Thyroid gland (tissue), 4 donors: ENCODE measurements at regions not wholly inside any gene's neighbourhood (a gene's known extent, or its start where the extent isn't known, plus 50 kb on each side); places are given as distances from the start of the nearest gene placed in this dataset.

ENCODE experiments used
- DNase-seq, 2 donors: peaks; one replicate each; pipeline ENCODE4 v3.0.0-alpha.2; 2019
- H3K27ac ChIP-seq, 3 donors: fragments of 200-600 bp; sonication (generic); 1 replicate in 2 of 3; 2 replicates in 1 of 3; pipeline ENCODE4 v1.5.1; 2016 to 2019; ENCODE audit warnings: mild to moderate bottlenecking in 1 of 3, moderate library complexity in 1 of 3
- H3K27me3 ChIP-seq: fragments of 200-600 bp; sonication (generic); one replicate; pipeline ENCODE4 v1.5.1; 2019
- H3K36me3 ChIP-seq, 2 donors: fragments of 200-600 bp; sonication (generic); one replicate each; pipeline ENCODE4 v1.5.1; 2016 to 2019
- H3K4me1 ChIP-seq, 2 donors: fragments of 200-600 bp; sonication (generic); one replicate each; pipeline ENCODE4 v1.5.1; 2017 to 2019
- H3K4me3 ChIP-seq, 3 donors: fragments of 200-600 bp; sonication (generic); replicated peaks in 1 of 3; 1 replicate in 2 of 3; 2 replicates in 1 of 3; pipeline ENCODE4 v1.5.1; 2016; ENCODE audit warnings: mild to moderate bottlenecking in 1 of 3
- H3K9me3 ChIP-seq: fragments of 200-600 bp; sonication (generic); one replicate; pipeline ENCODE4 v1.5.1; 2017
- CTCF ChIP-seq, 6 experiments: fragments of 200-600 bp in 3 of 6; fragments of 450-650 bp in 3 of 6; sonication (generic) in 3 of 6; IDR thresholded peaks; one replicate each; pipeline ENCODE4 v1.5.1; 2016 to 2019; ENCODE audit warnings: antibody characterized with exemption in 6 of 6, mild to moderate bottlenecking in 2 of 6, inconsistent platforms in 1 of 6, moderate library complexity in 1 of 6
- POLR2A ChIP-seq, 2 donors: fragments of 450-650 bp; IDR thresholded peaks; one replicate each; pipeline ENCODE4 v1.6.1; 2017; ENCODE audit warnings: antibody characterized with exemption in 2 of 2, mild to moderate bottlenecking in 2 of 2, moderate library complexity in 1 of 2
- WGBS, 2 donors: methylation state at CpG; one replicate each; pipeline ENCODE4 v1.1.5; 2017; 5-methylcytosine and 5-hydroxymethylcytosine counted together
- intact Hi-C: fragments of 100-400 bp; cut with DNase I; formaldehyde crosslinking; loops from one replicate; pipeline ENCODE4 v1.15.1; 2023

DNA sequence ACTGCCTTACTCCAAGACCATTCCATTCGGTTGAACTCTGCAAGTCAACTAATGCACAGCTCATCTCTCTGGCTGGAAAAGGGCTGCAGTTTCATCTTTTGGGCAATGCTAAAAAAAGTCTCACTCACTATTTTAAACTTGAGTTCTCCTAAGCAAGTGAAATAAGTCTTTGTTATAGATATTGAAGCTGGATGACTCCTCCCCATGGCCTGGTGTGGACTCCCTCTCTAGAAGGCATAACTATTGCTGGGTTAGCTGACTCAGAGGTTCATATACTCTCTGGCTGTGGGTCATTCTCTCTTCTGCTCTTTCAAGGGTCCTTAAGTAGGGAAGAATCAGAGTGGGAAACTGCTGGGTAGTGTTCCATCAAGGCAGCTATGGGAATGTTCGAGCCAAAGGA, 88.0 kb downstream of the XCL2 start:
- no peak overlapping the region for H3K27ac ChIP-seq
- no peaks in the 10 kb centered on the region for H3K4me1 ChIP-seq
- TF ChIP-seq CTCF (IDR thresholded peaks at IDR 0.05) (no peak), POLR2A (IDR thresholded peaks at IDR 0.05) (no peak)
- no peaks in the 10 kb centered on the region for H3K27me3 ChIP-seq
- 95 to 100% methylated on average over 2 of the region's 2 CpGs for whole genome bisulfite sequencing, 2 donors
- H3K9me3 ChIP-seq: no peaks in the 10 kb centered on the region
- intact Hi-C loops: no loop called here
- no peak overlapping the region for H3K4me3 ChIP-seq
- no peaks in the 10 kb centered on the region for H3K36me3 ChIP-seq
- DNase-seq: no peak

DNA sequence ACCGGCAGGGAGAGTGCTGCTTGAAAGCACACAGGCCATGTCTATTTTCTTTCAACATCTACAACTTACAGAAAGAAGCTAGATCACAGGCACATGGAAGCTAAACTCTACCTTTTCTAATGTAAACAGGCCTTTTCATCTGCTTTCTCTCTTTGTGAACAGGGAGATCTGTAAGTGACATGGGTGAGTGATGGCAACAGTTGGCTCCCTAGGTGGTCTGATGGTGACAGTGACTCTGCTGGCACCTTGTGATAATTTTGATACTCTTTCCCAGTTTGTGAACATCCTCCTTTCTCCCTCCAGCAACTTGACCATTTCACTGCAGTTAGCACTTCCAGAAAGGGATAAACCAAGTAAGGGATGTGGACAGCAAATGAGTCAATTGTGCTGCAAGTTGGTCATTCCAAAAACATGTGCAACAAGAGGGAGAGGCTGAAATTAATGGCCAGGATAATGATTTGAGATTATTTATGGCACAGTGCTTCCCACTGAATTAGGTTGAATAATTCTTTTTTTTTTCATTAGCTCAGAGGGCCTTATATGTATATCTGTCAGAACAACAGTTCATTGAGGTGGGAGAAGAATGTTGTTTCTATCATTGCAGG, 89.5 kb downstream of the XCL2 start:
- no peak overlapping the region for H3K4me3 ChIP-seq
- H3K9me3 ChIP-seq: no peaks in the 10 kb centered on the region
- H3K36me3 ChIP-seq: no peaks in the 10 kb centered on the region
- no peaks in the 10 kb centered on the region for H3K4me1 ChIP-seq
- H3K27me3 ChIP-seq: no peaks in the 10 kb centered on the region
- no peak for DNase-seq
- H3K27ac ChIP-seq: no peak overlapping the region
- 38 to 56% methylated on average over 1 of the region's 1 CpG for WGBS, 2 donors
- TF ChIP-seq CTCF (IDR thresholded peaks at IDR 0.05) (no peak), POLR2A (IDR thresholded peaks at IDR 0.05) (no peak)
- intact Hi-C loops: no loop called here

- H3K36me3 ChIP-seq: no peaks in the 10 kb centered on the region
- TF ChIP-seq CTCF (IDR thresholded peaks at IDR 0.05) (no peak), POLR2A (IDR thresholded peaks at IDR 0.05) (no peak)
- no peaks in the 10 kb centered on the region for H3K9me3 ChIP-seq
- no peak overlapping the region for H3K27ac ChIP-seq
- H3K27me3 ChIP-seq: no peaks in the 10 kb centered on the region
- intact Hi-C loops: no loop called here
- H3K4me1 ChIP-seq: no peaks in the 10 kb centered on the region
- WGBS, 2 donors: 89 to 92% methylated on average over 4 of the region's 4 CpGs
- H3K4me3 ChIP-seq: no peak overlapping the region
- no peak for DNase-seq
Observed at GRCh38 chr1:168453056-168453455, 90.7 kb downstream of the XCL2 start.

- Histone ChIP-seq H3K4me3 (no peak overlapping the region), H3K36me3 (no peaks in the 10 kb centered on the region), H3K9me3 (no peaks in the 10 kb centered on the region), H3K27me3 (no peaks in the 10 kb centered on the region), H3K4me1 (no peaks in the 10 kb centered on the region), H3K27ac (no peak overlapping the region)
- no peak for TF ChIP-seq CTCF (IDR thresholded peaks at IDR 0.05)
- no peak for TF ChIP-seq POLR2A (IDR thresholded peaks at IDR 0.05)
- intact Hi-C loops: no loop called here
- no peak for DNase-seq
- 64% methylated on average over 1 of the region's 1 CpG for WGBS, 2 donors
Observed at GRCh38 chr1:168452329-168452728, 91.5 kb downstream of the XCL2 start.

DNA sequence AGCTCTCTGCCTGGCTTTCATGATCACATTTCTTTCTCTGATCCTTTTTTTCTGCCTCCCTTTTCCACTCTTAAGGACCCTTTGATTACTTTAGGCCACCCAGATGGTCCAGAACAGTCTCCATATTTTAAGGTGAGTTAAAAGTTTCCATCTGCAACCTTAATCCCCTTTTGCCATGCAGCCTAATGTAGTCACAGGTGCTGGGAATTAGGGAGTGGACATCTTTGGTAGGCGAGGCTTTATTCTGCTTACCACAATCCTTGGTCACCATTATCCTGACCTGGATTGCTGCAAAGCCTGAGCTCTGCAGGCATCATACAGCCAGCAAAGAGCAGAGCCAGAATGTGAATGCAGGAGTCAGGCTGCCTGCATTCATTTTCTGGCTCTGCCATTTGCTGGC, 95.9 kb downstream of the XCL2 start:
- Histone ChIP-seq H3K27me3 (no peaks in the 10 kb centered on the region), H3K4me1 (no peaks in the 10 kb centered on the region), H3K9me3 (no peaks in the 10 kb centered on the region), H3K36me3 (no peaks in the 10 kb centered on the region), H3K27ac (no peak overlapping the region), H3K4me3 (no peak overlapping the region)
- DNase-seq: no peak
- TF ChIP-seq CTCF (IDR thresholded peaks at IDR 0.05) (no peak), POLR2A (IDR thresholded peaks at IDR 0.05) (no peak)
- intact Hi-C loops: no loop called here
- 84 to 88% methylated on average over 1 of the region's 1 CpG for WGBS, 2 donors
